Mucosa of descending colon (tissue), 3 donors: ENCODE measurements at regions not wholly inside any gene's neighbourhood (a gene's known extent, or its start where the extent isn't known, plus 50 kb on each side); places are given as distances from the start of the nearest gene placed in this dataset.

ENCODE experiments used
- ATAC-seq: fragments of 200-7000 bp; cut with Tn5 transposase; one replicate; pipeline ENCODE4 v1.9.1; 2020; ENCODE audit warnings: mild to moderate bottlenecking, moderate library complexity
- DNase-seq, 3 donors: peaks; one replicate each; pipeline ENCODE4 v3.0.0-alpha.2; 2020
- H3K36me3 ChIP-seq: fragments of 200-600 bp; one replicate; pipeline ENCODE4 v1.8.0; 2021; ENCODE audit warnings: low read depth, mild to moderate bottlenecking
- H3K4me1 ChIP-seq: fragments of 200-600 bp; one replicate; pipeline ENCODE4 v1.8.0; 2021; ENCODE audit warnings: low read depth, mild to moderate bottlenecking
- H3K4me3 ChIP-seq: fragments of 200-600 bp; one replicate; pipeline ENCODE4 v1.8.0; 2021; ENCODE audit warnings: mild to moderate bottlenecking
- H3K9me3 ChIP-seq: fragments of 200-600 bp; one replicate; pipeline ENCODE4 v1.8.0; 2021; ENCODE audit warnings: mild to moderate bottlenecking
- intact Hi-C, 2 donors: fragments of 100-400 bp; cut with DNase I in 1 of 2; cut with micrococcal nuclease in 1 of 2; formaldehyde crosslinking; loops; one replicate each; pipeline versions ENCODE4 v1.11.0 to v1.11.1; 2022; cut with DNase I, micrococcal nuclease
- TF ChIP-seq, protein P1 (sequence below): fragments of 200-600 bp; IDR thresholded peaks from one replicate; pipeline ENCODE4 v1.8.0; 2022; ENCODE audit warnings: antibody characterized with exemption, mild to moderate bottlenecking
- donor health status: DM: no; HTN: no; CAD: no; lungs with moderate emphysema.
- donor health status: DM: no; HTN: no; CAD: no.
- donor health status: DM: no; HTN: yes; CAD: no.

DNA sequence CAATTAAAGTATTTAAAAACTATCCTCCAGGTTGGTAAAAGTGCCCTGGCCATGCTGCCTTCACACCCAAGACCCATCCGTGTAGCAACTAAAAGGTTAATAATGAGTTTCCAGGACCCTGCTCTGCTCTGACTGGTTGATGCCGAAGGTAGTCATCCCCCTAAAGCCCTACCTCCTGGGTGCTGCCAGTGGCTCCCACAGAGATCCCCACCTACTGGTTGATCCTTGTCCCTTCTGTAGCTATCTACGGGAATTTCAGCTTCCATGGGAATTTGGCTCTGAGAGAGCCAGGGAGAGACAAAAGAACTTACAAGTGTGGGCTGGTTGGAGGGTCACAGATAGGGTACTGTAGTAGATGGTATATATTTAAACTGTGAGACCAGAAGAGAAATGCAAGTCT lies 110.6 kb upstream of the NANOGP8 start:
- no peak overlapping the region for H3K4me3 ChIP-seq
- intact Hi-C loops, result no loop called here
- no peaks in the 10 kb centered on the region for H3K4me1 ChIP-seq
- H3K36me3 ChIP-seq, result peaks cover 3% of the 10 kb centered on the region
- TF ChIP-seq, protein P1, sequence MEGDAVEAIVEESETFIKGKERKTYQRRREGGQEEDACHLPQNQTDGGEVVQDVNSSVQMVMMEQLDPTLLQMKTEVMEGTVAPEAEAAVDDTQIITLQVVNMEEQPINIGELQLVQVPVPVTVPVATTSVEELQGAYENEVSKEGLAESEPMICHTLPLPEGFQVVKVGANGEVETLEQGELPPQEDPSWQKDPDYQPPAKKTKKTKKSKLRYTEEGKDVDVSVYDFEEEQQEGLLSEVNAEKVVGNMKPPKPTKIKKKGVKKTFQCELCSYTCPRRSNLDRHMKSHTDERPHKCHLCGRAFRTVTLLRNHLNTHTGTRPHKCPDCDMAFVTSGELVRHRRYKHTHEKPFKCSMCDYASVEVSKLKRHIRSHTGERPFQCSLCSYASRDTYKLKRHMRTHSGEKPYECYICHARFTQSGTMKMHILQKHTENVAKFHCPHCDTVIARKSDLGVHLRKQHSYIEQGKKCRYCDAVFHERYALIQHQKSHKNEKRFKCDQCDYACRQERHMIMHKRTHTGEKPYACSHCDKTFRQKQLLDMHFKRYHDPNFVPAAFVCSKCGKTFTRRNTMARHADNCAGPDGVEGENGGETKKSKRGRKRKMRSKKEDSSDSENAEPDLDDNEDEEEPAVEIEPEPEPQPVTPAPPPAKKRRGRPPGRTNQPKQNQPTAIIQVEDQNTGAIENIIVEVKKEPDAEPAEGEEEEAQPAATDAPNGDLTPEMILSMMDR, result no peak
- DNase-seq (no peak), ATAC-seq (no peak)
- peaks cover 21% of the 10 kb centered on the region for H3K9me3 ChIP-seq

DNA sequence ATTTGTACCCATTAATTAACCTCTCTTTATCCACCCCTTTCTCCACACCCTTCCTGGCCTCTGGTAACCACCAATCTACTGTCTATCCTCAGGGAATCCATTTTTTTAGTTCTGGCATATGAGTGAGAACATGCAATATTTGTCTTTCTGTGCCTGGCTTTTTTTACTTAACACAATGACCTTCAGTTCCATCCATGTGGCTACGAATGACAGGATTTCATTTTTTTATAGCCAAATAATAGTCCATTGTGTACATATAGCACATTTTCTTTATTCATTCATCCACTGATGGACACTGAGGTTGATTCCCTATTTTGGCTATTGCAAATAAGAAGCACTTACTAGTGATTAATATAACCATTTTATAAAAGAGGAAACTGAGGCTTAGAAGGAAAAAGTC lies 109.9 kb upstream of the NANOGP8 start:
- peaks cover 21% of the 10 kb centered on the region for H3K9me3 ChIP-seq
- peaks cover 3% of the 10 kb centered on the region for H3K36me3 ChIP-seq
- H3K4me3 ChIP-seq, result no peak overlapping the region
- intact Hi-C loops, result no loop called here
- H3K4me1 ChIP-seq, result no peaks in the 10 kb centered on the region
- no peak for ATAC-seq
- no peak for DNase-seq
- TF ChIP-seq, protein P1, result no peak

DNA sequence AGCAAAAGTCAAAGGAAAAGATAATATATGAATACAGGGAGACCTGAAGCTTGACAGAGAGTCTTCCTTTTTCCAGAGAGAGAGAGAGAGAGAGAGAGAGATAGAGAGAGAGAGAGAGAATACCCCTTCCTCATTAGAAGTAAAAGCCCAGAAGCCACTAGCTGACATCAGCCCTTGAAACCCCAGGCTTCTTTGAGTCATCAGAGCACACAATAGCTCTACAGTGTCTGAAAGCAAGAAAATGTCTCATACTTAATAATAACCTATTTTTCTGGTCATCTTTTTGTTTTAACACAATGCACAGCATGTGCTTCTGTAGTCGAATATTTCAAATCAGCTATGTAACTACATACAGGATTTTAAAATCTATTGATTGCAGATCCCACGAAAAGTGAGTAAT lies 109.2 kb upstream of the NANOGP8 start:
- Histone ChIP-seq H3K4me3 (no peak overlapping the region), H3K9me3 (peaks cover 21% of the 10 kb centered on the region), H3K36me3 (peaks cover 3% of the 10 kb centered on the region), H3K4me1 (no peaks in the 10 kb centered on the region)
- no peak for ATAC-seq
- TF ChIP-seq, protein P1, result no peak
- intact Hi-C loops, result no loop called here
- no peak for DNase-seq

DNA sequence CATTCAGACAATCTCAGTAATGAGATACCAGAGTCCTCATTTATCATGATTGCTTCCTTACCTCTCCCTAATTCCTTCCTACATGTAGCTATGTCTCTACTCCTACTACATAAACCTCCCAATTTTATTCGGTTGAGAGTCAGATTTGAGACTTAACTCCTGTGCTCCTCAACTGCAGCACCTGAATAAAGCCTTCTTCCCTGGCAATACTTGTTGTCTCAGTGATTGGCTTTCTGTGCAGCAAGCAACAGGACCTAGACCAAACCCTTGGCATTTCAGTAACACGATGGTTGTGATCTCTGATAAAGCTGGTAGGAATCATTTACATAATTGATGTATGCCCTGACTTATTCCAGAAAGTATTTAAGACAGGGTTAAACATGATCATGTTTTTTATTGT lies 106.7 kb upstream of the NANOGP8 start:
- DNase-seq (no peak), ATAC-seq (no peak)
- TF ChIP-seq, protein P1, result no peak
- Histone ChIP-seq H3K36me3 (peaks cover 3% of the 10 kb centered on the region), H3K9me3 (peaks cover 21% of the 10 kb centered on the region), H3K4me3 (no peak overlapping the region), H3K4me1 (no peaks in the 10 kb centered on the region)
- intact Hi-C loops, result no loop called here

DNA sequence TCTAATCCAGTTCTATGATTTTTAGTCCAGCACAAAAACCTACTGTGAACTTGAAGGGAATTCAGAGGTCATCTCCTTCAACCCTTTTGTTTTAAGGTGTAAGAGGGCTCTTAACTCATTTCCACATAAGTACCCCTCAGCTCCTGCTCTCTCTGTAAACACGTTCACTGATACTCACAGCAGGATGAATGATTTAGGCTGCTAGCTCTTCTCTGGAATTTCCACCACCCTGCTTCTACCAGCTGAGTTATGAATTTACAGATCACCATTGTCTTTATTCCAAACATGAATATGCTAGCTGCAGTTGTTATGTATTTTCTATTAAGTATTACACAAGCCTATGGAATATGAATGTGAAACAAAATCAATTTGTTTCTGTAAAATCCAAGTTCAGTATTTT lies 101.3 kb upstream of the NANOGP8 start:
- Histone ChIP-seq H3K4me1 (no peaks in the 10 kb centered on the region), H3K36me3 (no peaks in the 10 kb centered on the region), H3K4me3 (no peak overlapping the region), H3K9me3 (peaks cover 7% of the 10 kb centered on the region)
- intact Hi-C loops, result no loop called here
- ATAC-seq, result no peak
- TF ChIP-seq, protein P1, result no peak
- no peak for DNase-seq

DNA sequence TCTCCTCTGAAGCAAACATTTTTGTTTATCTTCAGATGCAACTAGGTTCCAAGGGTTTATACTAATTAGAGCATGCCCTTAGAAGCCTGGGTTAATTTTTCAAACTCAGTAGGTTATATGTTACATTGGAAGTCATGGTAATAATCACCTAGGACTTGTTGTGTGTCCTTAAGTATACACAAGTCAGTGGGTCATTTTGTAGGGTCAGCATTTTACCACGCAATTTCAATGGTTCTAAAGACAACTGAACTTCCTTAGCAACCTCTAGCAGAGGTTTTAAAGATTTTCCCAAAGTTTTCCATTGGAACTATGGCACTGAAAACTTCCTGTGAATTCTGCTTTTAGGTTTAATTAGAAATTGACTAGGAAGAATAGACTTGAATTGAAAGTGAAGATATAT lies 99.6 kb upstream of the NANOGP8 start:
- no peak for ATAC-seq

More for the DNA sequence above, 99.6 kb upstream of the NANOGP8 start:
- Histone ChIP-seq H3K4me3 (no peak overlapping the region), H3K4me1 (no peaks in the 10 kb centered on the region), H3K36me3 (no peaks in the 10 kb centered on the region), H3K9me3 (no peaks in the 10 kb centered on the region)
- DNase-seq, result no peak
- TF ChIP-seq, protein P1, result no peak
- intact Hi-C loops, result no loop called here
